PFSK-1 (cell line): ENCODE measurements at regions not wholly inside any gene's neighbourhood (a gene's known extent, or its start where the extent isn't known, plus 50 kb on each side); places are given as distances from the start of the nearest gene placed in this dataset.

Experiments used
- FOXP2 ChIP-seq: optimal IDR thresholded peaks from 2 replicates; pipeline ENCODE3; 2011; ENCODE audit warnings: borderline replicate concordance, control low read depth, inconsistent platforms; ENCODE audit not compliant: insufficient read depth; ENCODE audit errors: extremely low read length, extremely low read depth
- POLR2AphosphoS5 ChIP-seq: IDR thresholded peaks from 2 replicates; pipeline ENCODE4 v1.6.1; 2012; ENCODE audit warnings: low read depth, mild to moderate bottlenecking, control low read depth, low read length, moderate library complexity
- REST ChIP-seq, 2 experiments: IDR thresholded peaks; 2 replicates each; pipeline versions ENCODE4 v1.6.1 to v1.8.0; 2011 to 2012; ENCODE audit warnings: low read depth in 2 of 2, low read length in 2 of 2, control low read depth in 1 of 2, inconsistent platforms in 1 of 2, mild to moderate bottlenecking in 1 of 2, moderate library complexity in 1 of 2; ENCODE audit not compliant: insufficient read depth in 1 of 2
- TAF1 ChIP-seq: IDR thresholded peaks from 2 replicates; pipeline ENCODE4 v1.6.1; 2012; ENCODE audit warnings: low read length, control low read depth, borderline replicate concordance; ENCODE audit not compliant: insufficient read depth

GRCh38 chr17:69947027-69947759, 127.8 kb upstream of the KCNJ16 start:
- no peak for TF ChIP-seq POLR2AphosphoS5
- no peak for TF ChIP-seq TAF1
- no peak for TF ChIP-seq FOXP2
- TF ChIP-seq REST (IDR thresholded peaks at IDR 0.05; ENCODE audit: insufficient read depth in 1 of 2, low read depth in 2 of 2, low read length in 2 of 2): no peak
